ENCODE measurements at regions not wholly inside any gene's neighbourhood (a gene's known extent, or its start where the extent isn't known, plus 50 kb on each side); places are given as distances from the start of the nearest gene placed in this dataset.

DNA sequence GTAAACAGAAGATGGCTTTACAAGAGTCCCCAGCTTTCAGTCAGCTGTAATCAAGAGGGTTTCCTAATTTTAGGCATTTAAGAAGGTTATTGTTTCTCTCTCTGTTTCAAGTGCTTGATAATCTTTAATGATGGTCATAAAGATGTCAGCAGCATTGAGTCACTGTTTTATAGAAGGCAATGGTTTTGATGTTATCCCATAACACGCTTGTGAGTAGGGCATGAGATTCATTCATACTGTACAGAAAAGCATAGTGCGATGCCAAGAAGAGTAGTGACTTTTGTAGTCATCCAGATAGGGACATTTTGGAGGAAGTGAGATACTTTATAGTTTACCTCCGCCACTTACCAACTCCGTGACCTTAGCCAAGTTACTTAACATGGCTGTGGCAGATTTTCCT, 364.2 kb upstream of the SLC10A2 start:
- H3K36me3 Mint-ChIP-seq (ENCODE audit: low read depth), result peaks cover 7% of the 10 kb centered on the region
- H3K4me3 ChIP-seq, result no peak overlapping the region
- TF ChIP-seq, protein P1, sequence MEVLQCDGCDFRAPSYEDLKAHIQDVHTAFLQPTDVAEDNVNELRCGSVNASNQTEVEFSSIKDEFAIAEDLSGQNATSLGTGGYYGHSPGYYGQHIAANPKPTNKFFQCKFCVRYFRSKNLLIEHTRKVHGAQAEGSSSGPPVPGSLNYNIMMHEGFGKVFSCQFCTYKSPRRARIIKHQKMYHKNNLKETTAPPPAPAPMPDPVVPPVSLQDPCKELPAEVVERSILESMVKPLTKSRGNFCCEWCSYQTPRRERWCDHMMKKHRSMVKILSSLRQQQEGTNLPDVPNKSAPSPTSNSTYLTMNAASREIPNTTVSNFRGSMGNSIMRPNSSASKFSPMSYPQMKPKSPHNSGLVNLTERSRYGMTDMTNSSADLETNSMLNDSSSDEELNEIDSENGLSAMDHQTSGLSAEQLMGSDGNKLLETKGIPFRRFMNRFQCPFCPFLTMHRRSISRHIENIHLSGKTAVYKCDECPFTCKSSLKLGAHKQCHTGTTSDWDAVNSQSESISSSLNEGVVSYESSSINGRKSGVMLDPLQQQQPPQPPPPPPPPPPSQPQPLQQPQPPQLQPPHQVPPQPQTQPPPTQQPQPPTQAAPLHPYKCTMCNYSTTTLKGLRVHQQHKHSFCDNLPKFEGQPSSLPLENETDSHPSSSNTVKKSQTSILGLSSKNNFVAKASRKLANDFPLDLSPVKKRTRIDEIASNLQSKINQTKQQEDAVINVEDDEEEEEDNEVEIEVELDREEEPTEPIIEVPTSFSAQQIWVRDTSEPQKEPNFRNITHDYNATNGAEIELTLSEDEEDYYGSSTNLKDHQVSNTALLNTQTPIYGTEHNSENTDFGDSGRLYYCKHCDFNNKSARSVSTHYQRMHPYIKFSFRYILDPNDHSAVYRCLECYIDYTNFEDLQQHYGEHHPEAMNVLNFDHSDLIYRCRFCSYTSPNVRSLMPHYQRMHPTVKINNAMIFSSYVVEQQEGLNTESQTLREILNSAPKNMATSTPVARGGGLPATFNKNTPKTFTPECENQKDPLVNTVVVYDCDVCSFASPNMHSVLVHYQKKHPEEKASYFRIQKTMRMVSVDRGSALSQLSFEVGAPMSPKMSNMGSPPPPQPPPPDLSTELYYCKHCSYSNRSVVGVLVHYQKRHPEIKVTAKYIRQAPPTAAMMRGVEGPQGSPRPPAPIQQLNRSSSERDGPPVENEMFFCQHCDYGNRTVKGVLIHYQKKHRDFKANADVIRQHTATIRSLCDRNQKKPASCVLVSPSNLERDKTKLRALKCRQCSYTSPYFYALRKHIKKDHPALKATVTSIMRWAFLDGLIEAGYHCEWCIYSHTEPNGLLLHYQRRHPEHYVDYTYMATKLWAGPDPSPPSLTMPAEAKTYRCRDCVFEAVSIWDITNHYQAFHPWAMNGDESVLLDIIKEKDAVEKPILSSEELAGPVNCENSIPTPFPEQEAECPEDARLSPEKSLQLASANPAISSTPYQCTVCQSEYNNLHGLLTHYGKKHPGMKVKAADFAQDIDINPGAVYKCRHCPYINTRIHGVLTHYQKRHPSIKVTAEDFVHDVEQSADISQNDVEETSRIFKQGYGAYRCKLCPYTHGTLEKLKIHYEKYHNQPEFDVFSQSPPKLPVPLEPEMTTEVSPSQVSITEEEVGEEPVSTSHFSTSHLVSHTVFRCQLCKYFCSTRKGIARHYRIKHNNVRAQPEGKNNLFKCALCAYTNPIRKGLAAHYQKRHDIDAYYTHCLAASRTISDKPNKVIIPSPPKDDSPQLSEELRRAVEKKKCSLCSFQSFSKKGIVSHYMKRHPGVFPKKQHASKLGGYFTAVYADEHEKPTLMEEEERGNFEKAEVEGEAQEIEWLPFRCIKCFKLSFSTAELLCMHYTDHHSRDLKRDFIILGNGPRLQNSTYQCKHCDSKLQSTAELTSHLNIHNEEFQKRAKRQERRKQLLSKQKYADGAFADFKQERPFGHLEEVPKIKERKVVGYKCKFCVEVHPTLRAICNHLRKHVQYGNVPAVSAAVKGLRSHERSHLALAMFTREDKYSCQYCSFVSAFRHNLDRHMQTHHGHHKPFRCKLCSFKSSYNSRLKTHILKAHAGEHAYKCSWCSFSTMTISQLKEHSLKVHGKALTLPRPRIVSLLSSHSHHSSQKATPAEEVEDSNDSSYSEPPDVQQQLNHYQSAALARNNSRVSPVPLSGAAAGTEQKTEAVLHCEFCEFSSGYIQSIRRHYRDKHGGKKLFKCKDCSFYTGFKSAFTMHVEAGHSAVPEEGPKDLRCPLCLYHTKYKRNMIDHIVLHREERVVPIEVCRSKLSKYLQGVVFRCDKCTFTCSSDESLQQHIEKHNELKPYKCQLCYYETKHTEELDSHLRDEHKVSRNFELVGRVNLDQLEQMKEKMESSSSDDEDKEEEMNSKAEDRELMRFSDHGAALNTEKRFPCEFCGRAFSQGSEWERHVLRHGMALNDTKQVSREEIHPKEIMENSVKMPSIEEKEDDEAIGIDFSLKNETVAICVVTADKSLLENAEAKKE (CRISPR knock-in tag; IDR thresholded peaks at IDR 0.05), result no peak
- no peak for TF ChIP-seq POLR2AphosphoS5 (IDR thresholded peaks at IDR 0.05; ENCODE audit: low read depth)
- TF ChIP-seq, protein P2, sequence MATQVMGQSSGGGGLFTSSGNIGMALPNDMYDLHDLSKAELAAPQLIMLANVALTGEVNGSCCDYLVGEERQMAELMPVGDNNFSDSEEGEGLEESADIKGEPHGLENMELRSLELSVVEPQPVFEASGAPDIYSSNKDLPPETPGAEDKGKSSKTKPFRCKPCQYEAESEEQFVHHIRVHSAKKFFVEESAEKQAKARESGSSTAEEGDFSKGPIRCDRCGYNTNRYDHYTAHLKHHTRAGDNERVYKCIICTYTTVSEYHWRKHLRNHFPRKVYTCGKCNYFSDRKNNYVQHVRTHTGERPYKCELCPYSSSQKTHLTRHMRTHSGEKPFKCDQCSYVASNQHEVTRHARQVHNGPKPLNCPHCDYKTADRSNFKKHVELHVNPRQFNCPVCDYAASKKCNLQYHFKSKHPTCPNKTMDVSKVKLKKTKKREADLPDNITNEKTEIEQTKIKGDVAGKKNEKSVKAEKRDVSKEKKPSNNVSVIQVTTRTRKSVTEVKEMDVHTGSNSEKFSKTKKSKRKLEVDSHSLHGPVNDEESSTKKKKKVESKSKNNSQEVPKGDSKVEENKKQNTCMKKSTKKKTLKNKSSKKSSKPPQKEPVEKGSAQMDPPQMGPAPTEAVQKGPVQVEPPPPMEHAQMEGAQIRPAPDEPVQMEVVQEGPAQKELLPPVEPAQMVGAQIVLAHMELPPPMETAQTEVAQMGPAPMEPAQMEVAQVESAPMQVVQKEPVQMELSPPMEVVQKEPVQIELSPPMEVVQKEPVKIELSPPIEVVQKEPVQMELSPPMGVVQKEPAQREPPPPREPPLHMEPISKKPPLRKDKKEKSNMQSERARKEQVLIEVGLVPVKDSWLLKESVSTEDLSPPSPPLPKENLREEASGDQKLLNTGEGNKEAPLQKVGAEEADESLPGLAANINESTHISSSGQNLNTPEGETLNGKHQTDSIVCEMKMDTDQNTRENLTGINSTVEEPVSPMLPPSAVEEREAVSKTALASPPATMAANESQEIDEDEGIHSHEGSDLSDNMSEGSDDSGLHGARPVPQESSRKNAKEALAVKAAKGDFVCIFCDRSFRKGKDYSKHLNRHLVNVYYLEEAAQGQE (IDR thresholded peaks at IDR 0.05; ENCODE audit: unreplicated experiment), result no peak
- TF ChIP-seq CREB1 (CRISPR knock-in tag; IDR thresholded peaks at IDR 0.05; ENCODE audit: low read depth), result no peak
- TF ChIP-seq STAT1 (IDR thresholded peaks at IDR 0.05; ENCODE audit: unreplicated experiment), result no peak
- TF ChIP-seq EZH2phosphoT487 (IDR thresholded peaks at IDR 0.05; ENCODE audit: unreplicated experiment), result no peak
- TF ChIP-seq, protein P3, sequence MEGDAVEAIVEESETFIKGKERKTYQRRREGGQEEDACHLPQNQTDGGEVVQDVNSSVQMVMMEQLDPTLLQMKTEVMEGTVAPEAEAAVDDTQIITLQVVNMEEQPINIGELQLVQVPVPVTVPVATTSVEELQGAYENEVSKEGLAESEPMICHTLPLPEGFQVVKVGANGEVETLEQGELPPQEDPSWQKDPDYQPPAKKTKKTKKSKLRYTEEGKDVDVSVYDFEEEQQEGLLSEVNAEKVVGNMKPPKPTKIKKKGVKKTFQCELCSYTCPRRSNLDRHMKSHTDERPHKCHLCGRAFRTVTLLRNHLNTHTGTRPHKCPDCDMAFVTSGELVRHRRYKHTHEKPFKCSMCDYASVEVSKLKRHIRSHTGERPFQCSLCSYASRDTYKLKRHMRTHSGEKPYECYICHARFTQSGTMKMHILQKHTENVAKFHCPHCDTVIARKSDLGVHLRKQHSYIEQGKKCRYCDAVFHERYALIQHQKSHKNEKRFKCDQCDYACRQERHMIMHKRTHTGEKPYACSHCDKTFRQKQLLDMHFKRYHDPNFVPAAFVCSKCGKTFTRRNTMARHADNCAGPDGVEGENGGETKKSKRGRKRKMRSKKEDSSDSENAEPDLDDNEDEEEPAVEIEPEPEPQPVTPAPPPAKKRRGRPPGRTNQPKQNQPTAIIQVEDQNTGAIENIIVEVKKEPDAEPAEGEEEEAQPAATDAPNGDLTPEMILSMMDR (conservative IDR thresholded peaks at IDR 0.05; ENCODE audit: low read depth in 2 of 2), result no peak
- TF ChIP-seq ZNF331 (CRISPR knock-in tag; IDR thresholded peaks at IDR 0.05; ENCODE audit: low read depth), result no peak
- TF ChIP-seq NANOG (IDR thresholded peaks at IDR 0.05; ENCODE audit: borderline replicate concordance), result no peak
- TF ChIP-seq, protein P4, sequence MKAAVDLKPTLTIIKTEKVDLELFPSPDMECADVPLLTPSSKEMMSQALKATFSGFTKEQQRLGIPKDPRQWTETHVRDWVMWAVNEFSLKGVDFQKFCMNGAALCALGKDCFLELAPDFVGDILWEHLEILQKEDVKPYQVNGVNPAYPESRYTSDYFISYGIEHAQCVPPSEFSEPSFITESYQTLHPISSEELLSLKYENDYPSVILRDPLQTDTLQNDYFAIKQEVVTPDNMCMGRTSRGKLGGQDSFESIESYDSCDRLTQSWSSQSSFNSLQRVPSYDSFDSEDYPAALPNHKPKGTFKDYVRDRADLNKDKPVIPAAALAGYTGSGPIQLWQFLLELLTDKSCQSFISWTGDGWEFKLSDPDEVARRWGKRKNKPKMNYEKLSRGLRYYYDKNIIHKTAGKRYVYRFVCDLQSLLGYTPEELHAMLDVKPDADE (IDR thresholded peaks at IDR 0.05), result no peak
- TF ChIP-seq JUNB (IDR thresholded peaks at IDR 0.05; ENCODE audit: unreplicated experiment), result no peak
- TF ChIP-seq EZH2 (IDR thresholded peaks at IDR 0.05; ENCODE audit: low read depth, unreplicated experiment), result no peak
- TF ChIP-seq ZNF114 (CRISPR knock-in tag; IDR thresholded peaks at IDR 0.05), result no peak
- no peaks in the 10 kb centered on the region for H3K27me3 ChIP-seq (ENCODE audit: insufficient read depth)
- no peak overlapping the region for H3K4me3 Mint-ChIP-seq
- peaks cover 6% of the 10 kb centered on the region; the same call in 2 of the 3 replicates for H3K9me3 Mint-ChIP-seq
- no peak overlapping the region for H3K27ac Mint-ChIP-seq
- H3K27ac ChIP-seq (ENCODE audit: low read depth), result no peak overlapping the region
- H3K4me1 Mint-ChIP-seq, result peaks cover 20% of the 10 kb centered on the region
- ATAC-seq (no peak), DNase-seq (ENCODE audit: low spot score) (no peak)
- H4K20me1 ChIP-seq (replicated peaks; ENCODE audit: insufficient read depth), result no peaks in the 10 kb centered on the region
- H3K79me2 ChIP-seq (replicated peaks; ENCODE audit: insufficient read depth), result no peaks in the 10 kb centered on the region
- H3K4me1 ChIP-seq (ENCODE audit: insufficient read depth), result no peaks in the 10 kb centered on the region; the same call in 1 of the 2 replicates
- no peaks in the 10 kb centered on the region for H3F3A ChIP-seq (replicated peaks; ENCODE audit: low read depth)
- H3K36me3 ChIP-seq (ENCODE audit: insufficient read depth), result no peaks in the 10 kb centered on the region
- H3K9me2 ChIP-seq (ENCODE audit: insufficient read depth), result 0 out of 2 replicates have a peak, but pooled peaks cover 3% of the 10 kb centered on the region
- no peaks in the 10 kb centered on the region for H3K27me3 Mint-ChIP-seq (ENCODE audit: insufficient read depth, low read depth, poor library complexity)
- no peak overlapping the region for H2AFZ ChIP-seq
- H3K4me2 ChIP-seq, result no peak overlapping the region

Data from GM23338 (cell line).